ENCODE measurements at regions not wholly inside any gene's neighbourhood (a gene's known extent, or its start where the extent isn't known, plus 50 kb on each side); places are given as distances from the start of the nearest gene placed in this dataset.
"Not testable (repeated sequence)": the region's sequence is repeated elsewhere in the genome, so short reads cannot be mapped to it uniquely, and the experiment has no call there.

DNA sequence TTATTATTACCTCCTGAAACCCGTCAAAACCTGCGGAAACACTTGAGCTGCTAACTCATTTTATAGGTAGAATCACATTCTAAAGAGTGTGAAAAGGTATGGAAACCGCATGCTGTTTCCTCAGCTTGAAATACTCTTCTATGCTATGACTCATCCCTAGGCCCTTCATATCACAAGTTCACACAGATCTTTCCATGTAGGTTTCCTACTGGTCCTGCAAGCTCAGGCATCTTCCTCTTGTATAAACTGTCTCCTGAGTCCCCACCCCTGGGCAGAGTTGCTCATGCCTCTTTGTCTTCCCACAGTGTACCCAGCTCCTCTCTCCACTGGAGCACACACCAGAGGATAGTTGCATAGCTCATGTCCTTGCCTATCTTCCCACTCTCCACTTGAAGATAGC is 84.7 kb downstream of the CMAS start:
- H3K9me3 ChIP-seq (ENCODE audit: insufficient read depth, low read length): peaks cover 24% of the 10 kb centered on the region
- peaks cover 24% of the 10 kb centered on the region for H3K36me3 ChIP-seq (replicated peaks; ENCODE audit: low read depth, low read length)
- no peak overlapping the region for H3K4me3 ChIP-seq (ENCODE audit: low read length)
- no peaks in the 10 kb centered on the region for H3K79me2 ChIP-seq (ENCODE audit: low read length)
- no peak overlapping the region for H3K4me2 ChIP-seq (ENCODE audit: low read length)
- H3K4me1 ChIP-seq (ENCODE audit: low read length): peaks cover 24% of the 10 kb centered on the region
- H3K27me3 ChIP-seq (ENCODE audit: low read depth, low read length): no peaks in the 10 kb centered on the region
- H2AFZ ChIP-seq (ENCODE audit: low read depth, low read length): no peak overlapping the region
- H3K27ac ChIP-seq (ENCODE audit: low read length): no peak overlapping the region
- no peak for TF ChIP-seq EZH2phosphoT487 (IDR thresholded peaks at IDR 0.05; ENCODE audit: low read depth)
- no peaks in the 10 kb centered on the region for H4K20me1 ChIP-seq (ENCODE audit: insufficient read depth, low read length)
- H3K9ac ChIP-seq (ENCODE audit: low read length): no peak overlapping the region

DNA sequence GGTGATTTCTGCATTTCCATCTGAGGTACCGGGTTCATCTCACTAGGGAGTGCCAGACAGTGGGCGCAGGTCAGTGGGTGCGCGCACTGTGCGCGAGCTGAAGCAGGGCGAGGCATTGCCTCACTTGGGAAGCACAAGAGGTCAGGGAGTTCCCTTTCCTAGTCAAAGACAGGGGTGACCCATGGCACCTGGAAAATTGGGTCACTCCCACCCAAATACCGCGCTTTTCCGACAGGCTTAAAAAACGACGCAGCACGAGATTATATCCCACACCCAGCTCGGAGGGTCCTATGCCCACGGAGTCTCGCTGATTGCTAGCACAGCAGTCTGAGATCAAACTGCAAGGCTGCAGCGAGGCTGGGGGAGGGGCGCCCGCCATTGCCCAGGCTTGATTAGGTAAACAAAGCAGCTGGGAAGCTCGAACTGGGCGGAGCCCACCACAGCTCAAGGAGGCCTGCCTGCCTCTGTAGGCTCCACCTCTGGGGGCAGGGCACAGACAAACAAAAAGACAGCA is 90.6 kb downstream of the CMAS start:
- H3K4me3 ChIP-seq (ENCODE audit: low read length); H3K27ac ChIP-seq (ENCODE audit: low read length); H3K36me3 ChIP-seq (replicated peaks; ENCODE audit: low read depth, low read length); H4K20me1 ChIP-seq (ENCODE audit: insufficient read depth, low read length); H3K4me1 ChIP-seq (ENCODE audit: low read length); H3K9me3 ChIP-seq (ENCODE audit: insufficient read depth, low read length); H3K9ac ChIP-seq (ENCODE audit: low read length); H2AFZ ChIP-seq (ENCODE audit: low read depth, low read length); H3K4me2 ChIP-seq (ENCODE audit: low read length); H3K27me3 ChIP-seq (ENCODE audit: low read depth, low read length); H3K79me2 ChIP-seq (ENCODE audit: low read length): not testable (repeated sequence)
